HCT116 (cell line): ENCODE measurements at regions not wholly inside any gene's neighbourhood (a gene's known extent, or its start where the extent isn't known, plus 50 kb on each side); places are given as distances from the start of the nearest gene placed in this dataset.

Experiments
- CTCF ChIP-seq, 3 experiments: fragments of 200-600 bp in 1 of 3; sonication (generic) in 1 of 3; IDR thresholded peaks in 2 of 3; conservative IDR thresholded peaks in 1 of 3; 2 replicates each; pipeline ENCODE4 v1.5.1; 2012 to 2017; ENCODE audit warnings: low read depth in 2 of 3, low read length in 2 of 3, antibody characterized with exemption in 1 of 3, borderline replicate concordance in 1 of 3, control low read depth in 1 of 3, mild to moderate bottlenecking in 1 of 3, mixed read lengths in 1 of 3, mixed run types in 1 of 3, moderate library complexity in 1 of 3; ENCODE audit not compliant: insufficient read depth in 1 of 3
- FOSL1 ChIP-seq: IDR thresholded peaks from 2 replicates; pipeline ENCODE4 v1.6.1; 2012; ENCODE audit warnings: low read depth
- POLR2A ChIP-seq: IDR thresholded peaks from 2 replicates; pipeline ENCODE4 v1.7.0; 2011; ENCODE audit warnings: borderline replicate concordance; ENCODE audit not compliant: insufficient read depth, insufficient read length; ENCODE audit errors: extremely low read depth
- POLR2AphosphoS5 ChIP-seq: IDR thresholded peaks from 2 replicates; pipeline ENCODE4 v1.6.1; 2011; ENCODE audit warnings: mild to moderate bottlenecking, low read depth, low read length, moderate library complexity
- RAD21 ChIP-seq: IDR thresholded peaks from 2 replicates; pipeline ENCODE4 v1.6.1; 2012; ENCODE audit warnings: low read depth, mild to moderate bottlenecking
- REST ChIP-seq: IDR thresholded peaks from 2 replicates; pipeline ENCODE4 v1.6.1; 2012; ENCODE audit warnings: low read depth
- SIN3A ChIP-seq: IDR thresholded peaks from 2 replicates; pipeline ENCODE4 v1.6.1; 2012; ENCODE audit warnings: low read depth
- TCF7L2 ChIP-seq: IDR thresholded peaks from 2 replicates; pipeline ENCODE4 v1.7.0; 2011; ENCODE audit warnings: borderline replicate concordance, inconsistent platforms; ENCODE audit not compliant: insufficient read depth, insufficient read length; ENCODE audit errors: extremely low read depth

- no peak for TF ChIP-seq REST
- TF ChIP-seq CTCF (IDR thresholded peaks at IDR 0.05 in 2 of 3, conservative IDR thresholded peaks at IDR 0.05 in 1 of 3; ENCODE audit: borderline replicate concordance in 1 of 3, insufficient read depth in 1 of 3, low read depth in 2 of 3, low read length in 2 of 3) = no peak
- no peak for TF ChIP-seq SIN3A
- TF ChIP-seq RAD21 = no peak
- no peak for TF ChIP-seq TCF7L2
- TF ChIP-seq POLR2AphosphoS5 = no peak
- no peak for TF ChIP-seq POLR2A
- no peak for TF ChIP-seq FOSL1
Measured at GRCh38 chr1:98497497-98497896, 164.0 kb upstream of the SNX7 start.
